Trophoblast cell (in vitro differentiated cells and primary cell): ENCODE measurements at regions not wholly inside any gene's neighbourhood (a gene's known extent, or its start where the extent isn't known, plus 50 kb on each side); places are given as distances from the start of the nearest gene placed in this dataset.

ENCODE experiments used
- DNase-seq, 2 donors: peaks; one replicate each; pipeline ENCODE4 v3.0.0-alpha.2; 2016
- H2AFZ ChIP-seq: 2 replicates; pipeline ENCODE4 v1.6.1; 2013; ENCODE audit warnings: low read length, moderate library complexity, mild to moderate bottlenecking; ENCODE audit not compliant: insufficient read depth, poor library complexity
- H2AK5ac ChIP-seq: 2 replicates; pipeline ENCODE4 v1.6.1; 2013; ENCODE audit warnings: mild to moderate bottlenecking, low read length
- H2BK120ac ChIP-seq: 2 replicates; pipeline ENCODE4 v1.6.1; 2013; ENCODE audit warnings: low read length, mild to moderate bottlenecking, moderate library complexity; ENCODE audit not compliant: insufficient read depth, poor library complexity
- H2BK12ac ChIP-seq: 2 replicates; pipeline ENCODE4 v1.6.1; 2013; ENCODE audit warnings: mild to moderate bottlenecking, low read length, moderate library complexity
- H2BK5ac ChIP-seq: 2 replicates; pipeline ENCODE4 v1.6.1; 2013; ENCODE audit warnings: low read length, low read depth, moderate library complexity, mild to moderate bottlenecking; ENCODE audit not compliant: poor library complexity
- H3K14ac ChIP-seq: 2 replicates; pipeline ENCODE4 v1.6.1; 2013; ENCODE audit warnings: mild to moderate bottlenecking, low read length
- H3K18ac ChIP-seq: 2 replicates; pipeline ENCODE4 v1.6.1; 2013; ENCODE audit warnings: mild to moderate bottlenecking, low read length
- H3K23ac ChIP-seq: 2 replicates; pipeline ENCODE4 v1.6.1; 2013; ENCODE audit warnings: low read length
- H3K27ac ChIP-seq: 2 replicates; pipeline ENCODE4 v1.5.1; 2013; ENCODE audit warnings: low read depth, mild to moderate bottlenecking, inconsistent platforms, low read length, moderate library complexity
- H3K27me3 ChIP-seq: 2 replicates; pipeline ENCODE4 v1.6.1; 2013; ENCODE audit warnings: inconsistent platforms, mild to moderate bottlenecking, low read length, moderate library complexity; ENCODE audit not compliant: insufficient read depth
- H3K36me3 ChIP-seq, 2 experiments: 1 replicate in 1 of 2; 2 replicates in 1 of 2; pipeline ENCODE4 v1.6.1; 2013; ENCODE audit warnings: low read length in 2 of 2, mild to moderate bottlenecking in 2 of 2, moderate library complexity in 1 of 2; ENCODE audit not compliant: insufficient read depth in 2 of 2, control insufficient read depth in 1 of 2
- H3K4ac ChIP-seq: 2 replicates; pipeline ENCODE4 v1.6.1; 2013; ENCODE audit warnings: low read depth, mild to moderate bottlenecking, low read length, moderate library complexity
- H3K4me1 ChIP-seq, 2 experiments: 1 replicate in 1 of 2; 2 replicates in 1 of 2; pipeline ENCODE4 v1.6.1; 2013; ENCODE audit warnings: low read length in 2 of 2, mild to moderate bottlenecking in 2 of 2, moderate library complexity in 1 of 2; ENCODE audit not compliant: insufficient read depth in 2 of 2, control insufficient read depth in 1 of 2
- H3K4me2 ChIP-seq: 2 replicates; pipeline ENCODE4 v1.6.1; 2013; ENCODE audit warnings: inconsistent platforms, mild to moderate bottlenecking, low read length, moderate library complexity
- H3K4me3 ChIP-seq: 2 replicates; pipeline ENCODE4 v1.5.1; 2013; ENCODE audit warnings: mild to moderate bottlenecking, low read depth, low read length, inconsistent platforms
- H3K79me1 ChIP-seq: one replicate; pipeline ENCODE4 v1.6.1; 2013; ENCODE audit warnings: low read length
- H3K79me2 ChIP-seq: 2 replicates; pipeline ENCODE4 v1.6.1; 2013; ENCODE audit warnings: low read length, mild to moderate bottlenecking; ENCODE audit not compliant: control insufficient read depth, insufficient read depth, poor library complexity
- H3K9ac ChIP-seq: 2 replicates; pipeline ENCODE4 v1.6.1; 2013; ENCODE audit warnings: mild to moderate bottlenecking, low read length
- H3K9me3 ChIP-seq: 2 replicates; pipeline ENCODE4 v1.6.1; 2013; ENCODE audit warnings: low read depth, mild to moderate bottlenecking, control low read depth, inconsistent platforms, low read length; ENCODE audit not compliant: insufficient read depth
- H4K12ac ChIP-seq: 2 replicates; pipeline ENCODE4 v1.6.1; 2013; ENCODE audit warnings: low read depth, mild to moderate bottlenecking, low read length, moderate library complexity
- H4K8ac ChIP-seq: 2 replicates; pipeline ENCODE4 v1.6.1; 2013; ENCODE audit warnings: low read depth, mild to moderate bottlenecking, low read length, moderate library complexity
- H4K91ac ChIP-seq: one replicate; pipeline ENCODE4 v1.6.1; 2013; ENCODE audit warnings: low read depth, mild to moderate bottlenecking, low read length, moderate library complexity
- WGBS: extraction: QIAGEN DNeasy Blood & Tissue Kit; methylation state at CpG from one replicate; pipeline ENCODE4 v1.1.7; 2013; ENCODE audit warnings: missing lambda C conversion rate; ENCODE audit not compliant: insufficient read length, insufficient coverage; ENCODE audit errors: extremely low coverage; 5-methylcytosine and 5-hydroxymethylcytosine counted together

GRCh38 chr13:86945584-86945983 is 725.6 kb upstream of the SLITRK5 start:
- H3K18ac ChIP-seq, result no peak overlapping the region
- H2BK5ac ChIP-seq, result no peak overlapping the region
- no peak overlapping the region for H3K4me2 ChIP-seq
- H4K12ac ChIP-seq, result no peak overlapping the region
- H3K79me1 ChIP-seq, result no peaks in the 10 kb centered on the region
- no peak overlapping the region for H2AFZ ChIP-seq
- no peak overlapping the region for H3K14ac ChIP-seq
- H3K79me2 ChIP-seq, result no peaks in the 10 kb centered on the region
- H3K9me3 ChIP-seq, result no peaks in the 10 kb centered on the region
- no peak overlapping the region for H3K27ac ChIP-seq
- H3K9ac ChIP-seq, result no peak overlapping the region
- no peak for DNase-seq
- no peak overlapping the region for H3K4me3 ChIP-seq
- no CpG with 5 or more reads among the region's 2 CpGs for WGBS
- H3K4me1 ChIP-seq, result no peaks in the 10 kb centered on the region
- no peaks in the 10 kb centered on the region for H3K36me3 ChIP-seq
- H2BK120ac ChIP-seq, result no peak overlapping the region
- no peak overlapping the region for H2BK12ac ChIP-seq
- no peaks in the 10 kb centered on the region for H3K27me3 ChIP-seq
- H4K8ac ChIP-seq, result no peak overlapping the region
- H3K23ac ChIP-seq, result no peak overlapping the region
- H3K4ac ChIP-seq, result no peak overlapping the region
- no peak overlapping the region for H2AK5ac ChIP-seq
- H4K91ac ChIP-seq, result no peak overlapping the region

- Histone ChIP-seq H3K27me3 (no peaks in the 10 kb centered on the region), H4K8ac (no peak overlapping the region)
- WGBS, result no CpG with 5 or more reads among the region's 2 CpGs
Observed at GRCh38 chr13:86946734-86947133, 724.4 kb upstream of the SLITRK5 start.

GRCh38 chr13:86954341-86954740 is 716.8 kb upstream of the SLITRK5 start:
- H2AFZ ChIP-seq, result no peak overlapping the region
- no peak overlapping the region for H2BK120ac ChIP-seq
- no peaks in the 10 kb centered on the region for H3K27me3 ChIP-seq
- H3K4me1 ChIP-seq, result no peaks in the 10 kb centered on the region
- no CpG with 5 or more reads among the region's 1 CpG for WGBS
- H3K4me2 ChIP-seq, result no peak overlapping the region
- H2AK5ac ChIP-seq, result no peak overlapping the region
- H3K79me2 ChIP-seq, result no peaks in the 10 kb centered on the region
- DNase-seq, result no peak
- H4K91ac ChIP-seq, result no peak overlapping the region
- H3K4me3 ChIP-seq, result no peak overlapping the region
- no peak overlapping the region for H3K9ac ChIP-seq
- H3K4ac ChIP-seq, result no peak overlapping the region
- no peak overlapping the region for H3K14ac ChIP-seq
- H2BK12ac ChIP-seq, result no peak overlapping the region
- H3K9me3 ChIP-seq, result no peaks in the 10 kb centered on the region
- no peak overlapping the region for H2BK5ac ChIP-seq
- H3K36me3 ChIP-seq, result no peaks in the 10 kb centered on the region
- H3K27ac ChIP-seq, result no peak overlapping the region
- no peak overlapping the region for H4K12ac ChIP-seq
- H4K8ac ChIP-seq, result no peak overlapping the region
- no peaks in the 10 kb centered on the region for H3K79me1 ChIP-seq
- no peak overlapping the region for H3K18ac ChIP-seq
- no peak overlapping the region for H3K23ac ChIP-seq

More at GRCh38 chr13:86946734-86947133, 724.4 kb upstream of the SLITRK5 start:
- H2BK12ac ChIP-seq, result no peak overlapping the region
- H3K4ac ChIP-seq, result no peak overlapping the region
- H3K14ac ChIP-seq, result no peak overlapping the region
- H3K36me3 ChIP-seq, result no peaks in the 10 kb centered on the region
- no peak overlapping the region for H3K18ac ChIP-seq
- no peak for DNase-seq
- no peak overlapping the region for H3K23ac ChIP-seq
- no peak overlapping the region for H2AFZ ChIP-seq
- H3K9ac ChIP-seq, result no peak overlapping the region
- no peak overlapping the region for H3K27ac ChIP-seq
- no peak overlapping the region for H2BK120ac ChIP-seq
- H3K9me3 ChIP-seq, result no peaks in the 10 kb centered on the region
- no peak overlapping the region for H3K4me3 ChIP-seq
- no peak overlapping the region for H4K12ac ChIP-seq
- H3K4me2 ChIP-seq, result no peak overlapping the region
- no peak overlapping the region for H4K91ac ChIP-seq
- no peak overlapping the region for H2BK5ac ChIP-seq
- H3K79me1 ChIP-seq, result no peaks in the 10 kb centered on the region
- no peaks in the 10 kb centered on the region for H3K79me2 ChIP-seq
- no peak overlapping the region for H2AK5ac ChIP-seq
- no peaks in the 10 kb centered on the region for H3K4me1 ChIP-seq

GRCh38 chr13:86960876-86961275 is 710.3 kb upstream of the SLITRK5 start:
- H3K27ac ChIP-seq, result no peak overlapping the region
- H2BK5ac ChIP-seq, result no peak overlapping the region
- H3K79me2 ChIP-seq, result no peaks in the 10 kb centered on the region
- DNase-seq, result no peak
- H4K91ac ChIP-seq, result no peak overlapping the region
- H4K8ac ChIP-seq, result no peak overlapping the region
- H3K4me1 ChIP-seq, result no peaks in the 10 kb centered on the region
- H3K18ac ChIP-seq, result no peak overlapping the region
- H3K9me3 ChIP-seq, result no peaks in the 10 kb centered on the region
- no peaks in the 10 kb centered on the region for H3K27me3 ChIP-seq
- H2BK120ac ChIP-seq, result no peak overlapping the region
- H3K4me3 ChIP-seq, result no peak overlapping the region
- H2AK5ac ChIP-seq, result no peak overlapping the region
- H3K14ac ChIP-seq, result no peak overlapping the region
- H3K23ac ChIP-seq, result no peak overlapping the region
- no peaks in the 10 kb centered on the region for H3K36me3 ChIP-seq
- H3K9ac ChIP-seq, result no peak overlapping the region
- no peak overlapping the region for H4K12ac ChIP-seq
- no peak overlapping the region for H3K4ac ChIP-seq
- H2BK12ac ChIP-seq, result no peak overlapping the region
- no peak overlapping the region for H3K4me2 ChIP-seq
- no peak overlapping the region for H2AFZ ChIP-seq
- no peaks in the 10 kb centered on the region for H3K79me1 ChIP-seq
